Endothelial cell of umbilical vein (primary cell): ENCODE measurements at regions not wholly inside any gene's neighbourhood (a gene's known extent, or its start where the extent isn't known, plus 50 kb on each side); places are given as distances from the start of the nearest gene placed in this dataset.

ENCODE experiments used
- BruUV-seq: library from RNA; stranded (reverse); fragments of 400-500 nt; replicated peaks from 2 replicates; lab custom pipeline; 2021; lab: Mats Ljungman, UMichigan
- CTCF ChIA-PET: fragments of 300-600, 350-600 bp; sonication (Branson Sonifier 250); formaldehyde crosslinking; loops from one replicate; lab custom pipeline; 2021; ENCODE audit warnings: antibody characterized with exemption, inconsistent platforms; lab: Charles Lee
- POLR2A ChIA-PET: fragments of 300-600, 350-600 bp; sonication (Branson Sonifier 250); formaldehyde crosslinking; loops from one replicate; lab custom pipeline; 2021; ENCODE audit warnings: antibody characterized with exemption, inconsistent platforms; lab: Charles Lee
- DNase-seq: peaks from one replicate; pipeline ENCODE4 v3.0.0-alpha.2; 2011; ENCODE audit warnings: low read depth, low spot score
- FAIRE-seq: peaks from 2 replicates; lab custom pipeline; 2011; peaks lifted over from hg19 to GRCh38; lab: Jason Lieb, UNC
- H2AFZ ChIP-seq: 2 replicates; pipeline ENCODE4 v1.6.0; 2012; ENCODE audit warnings: low read depth, low read length, control low read depth, inconsistent platforms
- H3K27ac ChIP-seq: 2 replicates; pipeline ENCODE4 v1.5.1; 2011; ENCODE audit warnings: low read depth, mild to moderate bottlenecking, control low read depth, low read length, moderate library complexity; ENCODE audit not compliant: insufficient read depth
- H3K27me3 ChIP-seq, 2 experiments: 2 replicates each; pipeline versions ENCODE4 v1.6.0 to v1.6.1; 2011; ENCODE audit warnings: low read length in 2 of 2, mixed read lengths in 1 of 2; ENCODE audit not compliant: control insufficient read depth in 2 of 2, insufficient read depth in 2 of 2
- H3K36me3 ChIP-seq, 2 experiments: 2 replicates in 1 of 2; 3 replicates in 1 of 2; pipeline ENCODE4 v1.5.1; 2011; ENCODE audit warnings: low read length in 2 of 2, mild to moderate bottlenecking in 1 of 2, moderate library complexity in 1 of 2; ENCODE audit not compliant: control insufficient read depth in 2 of 2, insufficient read depth in 2 of 2; ENCODE audit errors: extremely low read depth in 1 of 2
- H3K4me1 ChIP-seq: 3 replicates; pipeline ENCODE4 v1.5.1; 2011; ENCODE audit warnings: mild to moderate bottlenecking, low read length; ENCODE audit not compliant: control insufficient read depth, insufficient read depth; ENCODE audit errors: extremely low read depth
- H3K4me2 ChIP-seq: 2 replicates; pipeline ENCODE4 v1.6.1; 2011; ENCODE audit warnings: low read length, control low read depth, mixed read lengths; ENCODE audit not compliant: insufficient read depth
- H3K4me3 ChIP-seq, 3 experiments: fragments of 200-600 bp in 1 of 3; sonication (generic), shearing (Covaris generic) in 1 of 3; replicated peaks in 1 of 3; 2 replicates each; pipeline ENCODE4 v1.5.1; 2011 to 2016; ENCODE audit warnings: control low read depth in 3 of 3, low read length in 3 of 3, mild to moderate bottlenecking in 2 of 3, inconsistent platforms in 1 of 3, low read depth in 1 of 3, moderate library complexity in 1 of 3; ENCODE audit not compliant: insufficient read depth in 1 of 3
- H3K79me2 ChIP-seq: 2 replicates; pipeline ENCODE4 v1.6.0; 2012; ENCODE audit warnings: low read length, inconsistent platforms; ENCODE audit not compliant: control insufficient read depth, insufficient read depth
- H3K9ac ChIP-seq: replicated peaks from 2 replicates; pipeline ENCODE3; 2011; ENCODE audit warnings: low read length, control low read depth; ENCODE audit not compliant: insufficient read depth; ENCODE audit errors: extremely low read depth
- H3K9me1 ChIP-seq: replicated peaks from 3 replicates; pipeline ENCODE4 v1.6.0; 2011; ENCODE audit warnings: mild to moderate bottlenecking, low read length; ENCODE audit not compliant: control insufficient read depth, insufficient read depth; ENCODE audit errors: extremely low read depth
- H3K9me3 ChIP-seq: replicated peaks from 2 replicates; pipeline ENCODE4 v1.5.1; 2012; ENCODE audit warnings: low read length, inconsistent platforms; ENCODE audit not compliant: control insufficient read depth, insufficient read depth
- H4K20me1 ChIP-seq: replicated peaks from 2 replicates; pipeline ENCODE3; 2011; ENCODE audit warnings: mild to moderate bottlenecking, low read length; ENCODE audit not compliant: control insufficient read depth, insufficient read depth; ENCODE audit errors: extremely low read depth
- CTCF ChIP-seq, 2 donors: IDR thresholded peaks; 1 replicate in 1 of 2; 2 replicates in 1 of 2; pipeline ENCODE4 v1.5.1; 2011; ENCODE audit warnings: low read length in 2 of 2, mild to moderate bottlenecking in 2 of 2, moderate library complexity in 2 of 2, control low read depth in 1 of 2, inconsistent platforms in 1 of 2, low read depth in 1 of 2; ENCODE audit not compliant: insufficient read depth in 1 of 2; ENCODE audit errors: extremely low read depth in 1 of 2
- POLR2AphosphoS5 ChIP-seq: IDR thresholded peaks from 2 replicates; pipeline ENCODE4 v1.6.1; 2012; ENCODE audit warnings: low read depth, mild to moderate bottlenecking, control low read depth, low read length, moderate library complexity; ENCODE audit not compliant: insufficient read depth
- dilution Hi-C: fragments of 300-500 bp; cut with MboI; formaldehyde crosslinking; loops from one replicate; pipeline ENCODE4 v1.15.0; 2019; ENCODE audit warnings: low sequenced_read_pairs; ENCODE audit not compliant: extremely low pct_ligation_motif_present
- intact Hi-C: fragments of 100-400 bp; cut with micrococcal nuclease; formaldehyde crosslinking; loops from one replicate; pipeline ENCODE4 v1.10.0; 2022

- DNase-seq: no peak
- Histone ChIP-seq H3K4me2 (no peak overlapping the region), H3K36me3 (no peaks in the 10 kb centered on the region), H3K4me3 (no peak overlapping the region), H4K20me1 (no peaks in the 10 kb centered on the region), H3K79me2 (no peaks in the 10 kb centered on the region), H2AFZ (no peak overlapping the region), H3K9me3 (no peaks in the 10 kb centered on the region), H3K9ac (no peak overlapping the region), H3K27me3 (peaks cover 2 to 4% of the 10 kb centered on the region in 2 experiments), H3K4me1 (peaks cover 4% of the 10 kb centered on the region), H3K9me1 (no peaks in the 10 kb centered on the region), H3K27ac (no peak overlapping the region)
- dilution Hi-C loops (no loop called here), intact Hi-C loops (loop anchor here (1.0 kb wide), 1 partner anchor 122 kb away; no protein-coding TSS in a partner anchor)
- TF ChIP-seq CTCF (IDR thresholded peaks at IDR 0.05; ENCODE audit: extremely low read depth in 1 of 2, insufficient read depth in 1 of 2, low read depth in 1 of 2, low read length in 2 of 2) (peak; percentile 35 to 37), POLR2AphosphoS5 (no peak)
- BruUV-seq: no TSS peak
- ChIA-PET CTCF (interaction anchor here (0.6 to 2.9 kb wide), 5 partner anchors 14 to 182 kb away, joined by 3 to 25 read pairs (median 4); no protein-coding TSS in a partner anchor), POLR2A (no interaction called here)
- FAIRE-seq: no peak
Observed at GRCh38 chr17:77892469-77893143, 65.9 kb upstream of the TNRC6C start.
